ENCODE measurements at regions not wholly inside any gene's neighbourhood (a gene's known extent, or its start where the extent isn't known, plus 50 kb on each side); places are given as distances from the start of the nearest gene placed in this dataset.

GRCh38 chr11:92866679-92867282, 102.7 kb upstream of the MTNR1B start:
- Mint-ChIP-seq H3K27ac (no peak overlapping the region), H3K9me3 (no peaks in the 10 kb centered on the region), H3K36me3 (no peaks in the 10 kb centered on the region), H3K4me3 (no peak overlapping the region), H3K27me3 (no peaks in the 10 kb centered on the region), H3K4me1 (no peaks in the 10 kb centered on the region)
- no peak for DNase-seq
- CTCF ChIA-PET, result no interaction called here

- H3K4me3 Mint-ChIP-seq, result no peak overlapping the region
- no peak overlapping the region for H3K27ac Mint-ChIP-seq
- no peaks in the 10 kb centered on the region for H3K9me3 Mint-ChIP-seq
- H3K4me1 Mint-ChIP-seq, result no peaks in the 10 kb centered on the region
- CTCF ChIA-PET, result no interaction called here
- DNase-seq, result no peak
- H3K36me3 Mint-ChIP-seq, result no peaks in the 10 kb centered on the region
- no peaks in the 10 kb centered on the region for H3K27me3 Mint-ChIP-seq
Measured at GRCh38 chr11:92867913-92868619, 101.4 kb upstream of the MTNR1B start.

- Mint-ChIP-seq H3K27me3 (no peaks in the 10 kb centered on the region), H3K4me1 (no peaks in the 10 kb centered on the region), H3K9me3 (no peaks in the 10 kb centered on the region), H3K27ac (no peak overlapping the region), H3K4me3 (no peak overlapping the region), H3K36me3 (no peaks in the 10 kb centered on the region)
- CTCF ChIA-PET, result no interaction called here
- DNase-seq, result no peak
Measured at GRCh38 chr11:92869716-92870115, 99.7 kb upstream of the MTNR1B start.

- no peaks in the 10 kb centered on the region for H3K9me3 Mint-ChIP-seq
- no peak for DNase-seq
- no peaks in the 10 kb centered on the region for H3K36me3 Mint-ChIP-seq
- no peaks in the 10 kb centered on the region for H3K27me3 Mint-ChIP-seq
- H3K4me1 Mint-ChIP-seq, result no peaks in the 10 kb centered on the region
- no peak overlapping the region for H3K27ac Mint-ChIP-seq
- no peak overlapping the region for H3K4me3 Mint-ChIP-seq
- CTCF ChIA-PET, result no interaction called here
Measured at GRCh38 chr11:92870196-92870832, 99.1 kb upstream of the MTNR1B start.

- no peaks in the 10 kb centered on the region for H3K9me3 Mint-ChIP-seq
Measured at GRCh38 chr11:92873551-92873950, 95.9 kb upstream of the MTNR1B start.

GRCh38 chr11:92875473-92875872, 94.0 kb upstream of the MTNR1B start:
- H3K36me3 Mint-ChIP-seq, result no peaks in the 10 kb centered on the region
- no peak for DNase-seq
- H3K4me3 Mint-ChIP-seq, result no peak overlapping the region
- H3K4me1 Mint-ChIP-seq, result no peaks in the 10 kb centered on the region
- peaks cover 4% of the 10 kb centered on the region for H3K27me3 Mint-ChIP-seq
- CTCF ChIA-PET, result no interaction called here
- no peak overlapping the region for H3K27ac Mint-ChIP-seq
- H3K9me3 Mint-ChIP-seq, result no peaks in the 10 kb centered on the region

More at GRCh38 chr11:92873551-92873950, 95.9 kb upstream of the MTNR1B start:
- CTCF ChIA-PET, result no interaction called here
- H3K36me3 Mint-ChIP-seq, result no peaks in the 10 kb centered on the region
- DNase-seq, result no peak
- H3K4me1 Mint-ChIP-seq, result no peaks in the 10 kb centered on the region
- no peak overlapping the region for H3K4me3 Mint-ChIP-seq
- no peak overlapping the region for H3K27ac Mint-ChIP-seq
- H3K27me3 Mint-ChIP-seq, result peaks cover 4% of the 10 kb centered on the region

- Mint-ChIP-seq H3K36me3 (no peaks in the 10 kb centered on the region), H3K27me3 (peaks cover 4% of the 10 kb centered on the region), H3K27ac (no peak overlapping the region), H3K4me1 (no peaks in the 10 kb centered on the region), H3K4me3 (no peak overlapping the region), H3K9me3 (no peaks in the 10 kb centered on the region)
- CTCF ChIA-PET, result no interaction called here
- DNase-seq, result no peak
Measured at GRCh38 chr11:92879086-92879485, 90.4 kb upstream of the MTNR1B start.

GRCh38 chr11:92880381-92880780, 89.1 kb upstream of the MTNR1B start:
- no peaks in the 10 kb centered on the region for H3K4me1 Mint-ChIP-seq
- peaks cover 4% of the 10 kb centered on the region for H3K27me3 Mint-ChIP-seq
- H3K9me3 Mint-ChIP-seq, result no peaks in the 10 kb centered on the region
- no peak overlapping the region for H3K27ac Mint-ChIP-seq
- no peaks in the 10 kb centered on the region for H3K36me3 Mint-ChIP-seq
- H3K4me3 Mint-ChIP-seq, result no peak overlapping the region
- CTCF ChIA-PET, result no interaction called here
- no peak for DNase-seq

- Mint-ChIP-seq H3K9me3 (no peaks in the 10 kb centered on the region), H3K4me3 (no peak overlapping the region), H3K36me3 (no peaks in the 10 kb centered on the region), H3K27me3 (peaks cover 2% of the 10 kb centered on the region), H3K27ac (no peak overlapping the region), H3K4me1 (no peaks in the 10 kb centered on the region)
- CTCF ChIA-PET, result no interaction called here
- no peak for DNase-seq
Measured at GRCh38 chr11:92881940-92882450, 87.5 kb upstream of the MTNR1B start.

- Mint-ChIP-seq H3K9me3 (no peaks in the 10 kb centered on the region), H3K4me3 (no peak overlapping the region), H3K27ac (no peak overlapping the region), H3K27me3 (no peaks in the 10 kb centered on the region), H3K4me1 (no peaks in the 10 kb centered on the region), H3K36me3 (no peaks in the 10 kb centered on the region)
- CTCF ChIA-PET, result no interaction called here
- DNase-seq, result no peak
Measured at GRCh38 chr11:92882828-92883611, 86.4 kb upstream of the MTNR1B start.

GRCh38 chr11:92885600-92885999, 83.9 kb upstream of the MTNR1B start:
- DNase-seq, result no peak
- Mint-ChIP-seq H3K4me1 (no peaks in the 10 kb centered on the region), H3K4me3 (no peak overlapping the region), H3K9me3 (no peaks in the 10 kb centered on the region), H3K36me3 (no peaks in the 10 kb centered on the region), H3K27me3 (no peaks in the 10 kb centered on the region), H3K27ac (no peak overlapping the region)
- CTCF ChIA-PET, result no interaction called here

- CTCF ChIA-PET, result interaction anchor here (0.6 to 0.8 kb wide), 2 partner anchors 31 to 451 kb away, joined by 3 read pairs; no protein-coding TSS in a partner anchor
- Mint-ChIP-seq H3K4me1 (no peaks in the 10 kb centered on the region), H3K36me3 (no peaks in the 10 kb centered on the region), H3K9me3 (no peaks in the 10 kb centered on the region), H3K27ac (no peak overlapping the region), H3K4me3 (no peak overlapping the region), H3K27me3 (no peaks in the 10 kb centered on the region)
- peak; percentile 25 for DNase-seq
Measured at GRCh38 chr11:92886243-92886905, 83.1 kb upstream of the MTNR1B start.

- no peaks in the 10 kb centered on the region for H3K4me1 Mint-ChIP-seq
- no peak overlapping the region for H3K27ac Mint-ChIP-seq
- H3K36me3 Mint-ChIP-seq, result no peaks in the 10 kb centered on the region
- H3K27me3 Mint-ChIP-seq, result no peaks in the 10 kb centered on the region
- H3K4me3 Mint-ChIP-seq, result no peak overlapping the region
- no peak for DNase-seq
- CTCF ChIA-PET, result no interaction called here
- no peaks in the 10 kb centered on the region for H3K9me3 Mint-ChIP-seq
Measured at GRCh38 chr11:92888696-92889095, 80.8 kb upstream of the MTNR1B start.

GRCh38 chr11:92890846-92891245, 78.6 kb upstream of the MTNR1B start:
- Mint-ChIP-seq H3K27ac (no peak overlapping the region), H3K27me3 (no peaks in the 10 kb centered on the region), H3K4me1 (no peaks in the 10 kb centered on the region), H3K4me3 (no peak overlapping the region), H3K36me3 (no peaks in the 10 kb centered on the region), H3K9me3 (no peaks in the 10 kb centered on the region)
- CTCF ChIA-PET, result no interaction called here
- no peak for DNase-seq
